Activated naive CD4-positive, alpha-beta T cell treated with anti-CD3 and anti-CD28 coated beads, Interleukin-2, amount 50 U/mL, for 24 hours (primary cell): ENCODE measurements at regions not wholly inside any gene's neighbourhood (a gene's known extent, or its start where the extent isn't known, plus 50 kb on each side); places are given as distances from the start of the nearest gene placed in this dataset.

Experiments used
- H3K27ac Mint-ChIP-seq: one replicate; pipeline ENCODE4 v1.8.0; 2021; ENCODE audit warnings: mild to moderate bottlenecking, mixed read lengths
- H3K27me3 Mint-ChIP-seq: one replicate; pipeline ENCODE4 v1.8.0; 2021; ENCODE audit warnings: mixed read lengths
- H3K36me3 Mint-ChIP-seq: one replicate; pipeline ENCODE4 v1.8.0; 2021; ENCODE audit warnings: mixed read lengths
- H3K4me1 Mint-ChIP-seq: one replicate; pipeline ENCODE4 v1.8.0; 2021; ENCODE audit warnings: mixed read lengths
- H3K4me3 Mint-ChIP-seq: one replicate; pipeline ENCODE4 v1.8.0; 2021; ENCODE audit warnings: mild to moderate bottlenecking, mixed read lengths
- H3K9me3 Mint-ChIP-seq: one replicate; pipeline ENCODE4 v1.8.0; 2021; ENCODE audit warnings: mixed read lengths

DNA sequence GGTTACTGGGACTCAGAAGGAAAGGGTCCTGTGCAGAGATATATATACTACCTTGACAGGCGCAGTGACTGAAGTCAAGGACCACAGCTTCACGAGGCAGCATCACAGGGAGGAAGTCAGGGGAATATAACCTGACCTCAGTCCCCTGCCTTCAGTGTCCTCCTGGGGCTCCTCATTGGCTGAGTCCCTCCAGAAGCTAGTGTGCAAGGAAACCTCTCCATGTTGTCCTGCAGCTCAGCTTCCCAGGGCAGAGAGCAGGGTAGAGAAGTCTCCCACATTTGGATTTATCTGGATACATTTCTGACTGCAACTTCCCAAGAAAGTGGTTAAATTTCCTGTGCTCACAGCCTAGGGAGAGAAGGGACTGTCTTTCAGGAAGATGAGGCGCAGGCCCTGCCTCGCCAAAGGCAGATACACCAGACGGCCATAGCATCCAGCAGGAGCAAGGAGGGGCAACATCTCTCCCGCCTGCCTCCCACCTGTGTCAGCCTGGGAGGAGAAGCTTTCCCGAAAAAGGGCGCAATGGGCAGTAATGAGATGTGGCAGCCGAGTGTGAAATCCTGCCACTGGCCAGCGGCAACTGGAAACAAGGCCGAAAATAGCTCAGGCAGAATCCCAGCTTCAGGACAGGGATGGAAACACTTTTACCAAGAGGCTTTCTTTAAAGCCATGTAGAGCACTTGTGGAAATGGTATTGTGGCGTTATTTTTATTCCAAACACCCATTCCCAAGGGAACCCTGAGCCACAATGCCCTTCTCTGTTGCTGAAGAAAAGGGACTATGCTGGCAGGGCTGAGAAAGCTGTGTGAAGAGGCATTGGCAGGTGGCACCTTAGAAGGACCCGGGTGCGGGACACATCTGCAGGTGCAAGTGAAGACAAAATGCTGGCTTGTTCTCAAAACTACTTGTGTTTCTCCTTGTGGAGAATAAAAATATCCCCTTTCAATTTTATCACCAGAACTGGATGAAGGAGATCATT, 54.9 kb upstream of the HIF1A start:
- Mint-ChIP-seq H3K4me1 (peaks cover 34% of the 10 kb centered on the region), H3K27ac (no peak overlapping the region), H3K4me3 (no peak overlapping the region), H3K27me3 (no peaks in the 10 kb centered on the region), H3K9me3 (no peaks in the 10 kb centered on the region), H3K36me3 (no peaks in the 10 kb centered on the region)

DNA sequence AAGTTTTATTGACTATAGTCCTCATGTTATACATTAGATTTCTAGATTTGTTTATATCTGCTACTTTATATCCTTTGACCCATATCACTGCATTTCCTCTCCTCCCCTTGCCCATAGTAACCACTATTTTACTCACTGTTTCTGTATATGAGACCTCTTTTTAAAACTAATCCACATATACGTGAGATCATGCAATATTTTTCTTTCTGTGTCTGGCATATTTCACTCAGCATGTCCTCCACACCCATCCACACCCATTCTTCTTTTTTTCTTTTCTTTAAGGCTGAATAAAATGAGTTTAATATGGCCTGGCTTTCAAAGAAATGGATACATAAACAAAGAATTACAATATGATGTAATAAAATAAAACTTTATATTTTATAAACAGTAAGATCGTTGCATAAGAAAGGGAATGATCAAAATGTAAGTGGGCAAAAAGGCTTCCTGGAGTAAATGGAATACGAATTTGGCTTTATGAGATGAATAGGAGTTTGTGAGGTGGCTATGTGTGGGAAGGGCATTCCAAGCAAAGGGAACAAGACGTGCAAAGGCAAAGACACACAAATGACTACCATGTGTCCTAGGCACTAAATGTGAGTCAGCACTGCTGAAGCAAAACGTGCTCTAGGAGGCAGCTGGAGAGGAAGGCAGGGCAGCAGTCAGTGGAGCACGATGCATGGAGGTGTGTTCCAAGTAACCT, 53.2 kb upstream of the HIF1A start:
- Mint-ChIP-seq H3K27me3 (no peaks in the 10 kb centered on the region), H3K9me3 (no peaks in the 10 kb centered on the region), H3K27ac (no peak overlapping the region), H3K36me3 (no peaks in the 10 kb centered on the region), H3K4me3 (no peak overlapping the region), H3K4me1 (peaks cover 22% of the 10 kb centered on the region)

- no peaks in the 10 kb centered on the region for H3K27me3 Mint-ChIP-seq
- no peak overlapping the region for H3K4me3 Mint-ChIP-seq
- H3K36me3 Mint-ChIP-seq = no peaks in the 10 kb centered on the region
- H3K27ac Mint-ChIP-seq = no peak overlapping the region
- H3K9me3 Mint-ChIP-seq = no peaks in the 10 kb centered on the region
- H3K4me1 Mint-ChIP-seq = peaks cover 21% of the 10 kb centered on the region
These were observed 52.7 kb upstream of the HIF1A start for GRCh38 chr14:61642614-61642982.

DNA sequence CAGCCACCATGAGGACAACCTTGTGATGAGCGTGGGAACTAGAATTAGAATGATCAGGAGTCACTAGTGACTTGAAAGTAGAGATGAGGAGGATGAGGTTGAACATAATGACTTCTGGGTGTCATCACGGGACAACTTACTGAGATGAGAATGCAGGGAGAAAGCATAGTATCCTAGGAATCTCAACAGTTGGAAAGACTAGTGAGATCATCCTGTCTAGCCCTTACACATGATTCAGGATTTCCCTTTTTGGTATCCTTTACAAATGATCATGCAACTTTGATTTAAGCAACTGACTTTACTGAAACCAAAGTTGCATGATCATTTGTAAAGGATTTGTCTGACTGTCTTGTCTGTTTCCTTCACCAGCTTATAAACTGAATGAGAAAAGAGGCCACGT, 51.8 kb upstream of the HIF1A start:
- Mint-ChIP-seq H3K4me1 (peaks cover 25% of the 10 kb centered on the region), H3K27ac (no peak overlapping the region), H3K4me3 (no peak overlapping the region), H3K27me3 (no peaks in the 10 kb centered on the region), H3K36me3 (no peaks in the 10 kb centered on the region), H3K9me3 (no peaks in the 10 kb centered on the region)

- Mint-ChIP-seq H3K4me3 (no peak overlapping the region), H3K27ac (no peak overlapping the region)
These were observed 51.1 kb upstream of the HIF1A start for GRCh38 chr14:61644175-61644574.

GRCh38 chr14:61644834-61645233, 50.5 kb upstream of the HIF1A start:
- H3K4me1 Mint-ChIP-seq = peaks cover 38% of the 10 kb centered on the region

More at GRCh38 chr14:61644175-61644574, 51.1 kb upstream of the HIF1A start:
- Mint-ChIP-seq H3K36me3 (no peaks in the 10 kb centered on the region), H3K4me1 (peaks cover 32% of the 10 kb centered on the region), H3K9me3 (no peaks in the 10 kb centered on the region), H3K27me3 (no peaks in the 10 kb centered on the region)

GRCh38 chr14:61645247-61645646, 50.1 kb upstream of the HIF1A start:
- no peak overlapping the region for H3K4me3 Mint-ChIP-seq
- H3K4me1 Mint-ChIP-seq = peaks cover 41% of the 10 kb centered on the region
- H3K27ac Mint-ChIP-seq = no peak overlapping the region
- no peaks in the 10 kb centered on the region for H3K36me3 Mint-ChIP-seq
- H3K27me3 Mint-ChIP-seq = no peaks in the 10 kb centered on the region
- H3K9me3 Mint-ChIP-seq = no peaks in the 10 kb centered on the region

More at GRCh38 chr14:61644834-61645233, 50.5 kb upstream of the HIF1A start:
- Mint-ChIP-seq H3K27ac (no peak overlapping the region), H3K36me3 (no peaks in the 10 kb centered on the region), H3K4me3 (no peak overlapping the region), H3K27me3 (no peaks in the 10 kb centered on the region), H3K9me3 (no peaks in the 10 kb centered on the region)
